H9 (cell line): ENCODE measurements at regions not wholly inside any gene's neighbourhood (a gene's known extent, or its start where the extent isn't known, plus 50 kb on each side); places are given as distances from the start of the nearest gene placed in this dataset.

ENCODE experiments used
- DNase-seq: peaks from one replicate; pipeline ENCODE4 v3.0.0-alpha.2; 2017
- H2AFZ ChIP-seq: one replicate; pipeline ENCODE4 v1.6.1; 2013; ENCODE audit warnings: mild to moderate bottlenecking, low read length, control low read depth, moderate library complexity
- H2AK5ac ChIP-seq: 2 replicates; pipeline ENCODE4 v1.6.1; 2013; ENCODE audit warnings: low read length, control low read depth, mixed read lengths; ENCODE audit not compliant: insufficient read length
- H2BK120ac ChIP-seq: one replicate; pipeline ENCODE4 v1.6.1; 2013; ENCODE audit warnings: low read depth, mild to moderate bottlenecking, low read length, control low read depth, inconsistent platforms; ENCODE audit not compliant: poor library complexity, severe bottlenecking
- H2BK12ac ChIP-seq: 2 replicates; pipeline ENCODE4 v1.6.1; 2013; ENCODE audit warnings: low read length, control low read depth, mixed read lengths, low read depth; ENCODE audit not compliant: insufficient read length
- H2BK15ac ChIP-seq: 2 replicates; pipeline ENCODE4 v1.6.1; 2013; ENCODE audit warnings: low read depth, low read length, control low read depth
- H2BK20ac ChIP-seq: one replicate; pipeline ENCODE4 v1.6.1; 2013; ENCODE audit warnings: low read depth, mild to moderate bottlenecking, low read length, control low read depth, inconsistent platforms; ENCODE audit not compliant: poor library complexity, severe bottlenecking
- H2BK5ac ChIP-seq: 2 replicates; pipeline ENCODE4 v1.6.1; 2013; ENCODE audit warnings: low read length, control low read depth, mixed read lengths; ENCODE audit not compliant: insufficient read length
- H3K14ac ChIP-seq: 2 replicates; pipeline ENCODE4 v1.6.1; 2013; ENCODE audit warnings: low read length, control low read depth; ENCODE audit not compliant: insufficient read depth
- H3K18ac ChIP-seq: 2 replicates; pipeline ENCODE4 v1.6.1; 2013; ENCODE audit warnings: low read depth, mild to moderate bottlenecking, mixed read lengths, low read length, control low read depth; ENCODE audit not compliant: insufficient read length
- H3K23ac ChIP-seq: 2 replicates; pipeline ENCODE4 v1.6.1; 2013; ENCODE audit warnings: low read length, control low read depth, mixed read lengths, low read depth; ENCODE audit not compliant: insufficient read length
- H3K23me2 ChIP-seq: 2 replicates; pipeline ENCODE4 v1.6.1; 2013; ENCODE audit warnings: low read depth, mild to moderate bottlenecking, mixed read lengths, low read length, control low read depth; ENCODE audit not compliant: insufficient read length, poor library complexity, severe bottlenecking
- H3K27ac ChIP-seq: 2 replicates; pipeline ENCODE4 v1.5.1; 2013; ENCODE audit warnings: low read length, control low read depth, mixed read lengths, low read depth; ENCODE audit not compliant: insufficient read length
- H3K27me3 ChIP-seq: 2 replicates; pipeline ENCODE4 v1.6.1; 2013; ENCODE audit warnings: low read length, control low read depth, inconsistent platforms; ENCODE audit not compliant: insufficient read depth
- H3K4ac ChIP-seq: 2 replicates; pipeline ENCODE4 v1.6.1; 2013; ENCODE audit warnings: low read depth, mild to moderate bottlenecking, control low read depth, inconsistent platforms, low read length, moderate library complexity
- H3K4me1 ChIP-seq: 2 replicates; pipeline ENCODE4 v1.6.1; 2013; ENCODE audit warnings: low read length, control low read depth, inconsistent platforms; ENCODE audit not compliant: insufficient read depth
- H3K4me2 ChIP-seq: 2 replicates; pipeline ENCODE4 v1.6.1; 2013; ENCODE audit warnings: low read length, control low read depth, mixed read lengths; ENCODE audit not compliant: insufficient read length, insufficient read depth
- H3K56ac ChIP-seq: 2 replicates; pipeline ENCODE4 v1.6.1; 2013; ENCODE audit warnings: low read depth, mild to moderate bottlenecking, mixed read lengths, low read length, control low read depth; ENCODE audit not compliant: insufficient read length
- H3K79me1 ChIP-seq: 2 replicates; pipeline ENCODE4 v1.6.1; 2013; ENCODE audit warnings: low read depth, mild to moderate bottlenecking, moderate library complexity, low read length, control low read depth, inconsistent platforms; ENCODE audit not compliant: insufficient read depth, poor library complexity, severe bottlenecking
- H3K79me2 ChIP-seq: 2 replicates; pipeline ENCODE4 v1.6.1; 2013; ENCODE audit warnings: low read length, control low read depth, inconsistent platforms; ENCODE audit not compliant: insufficient read depth
- H3K9ac ChIP-seq: 2 replicates; pipeline ENCODE4 v1.6.1; 2013; ENCODE audit warnings: low read length, control low read depth, mixed read lengths; ENCODE audit not compliant: insufficient read length; ENCODE audit errors: extremely low read depth
- H3K9me3 ChIP-seq: one replicate; pipeline ENCODE4 v1.6.1; 2013; ENCODE audit warnings: low read depth, low read length, inconsistent platforms; ENCODE audit not compliant: control insufficient read depth
- H3T11ph ChIP-seq: one replicate; pipeline ENCODE4 v1.6.1; 2013; ENCODE audit warnings: mild to moderate bottlenecking, low read length, control low read depth, inconsistent platforms
- H4K20me1 ChIP-seq: one replicate; pipeline ENCODE4 v1.6.1; 2013; ENCODE audit not compliant: control insufficient read depth, insufficient read length, insufficient read depth
- H4K5ac ChIP-seq: 2 replicates; pipeline ENCODE4 v1.6.1; 2013; ENCODE audit warnings: low read depth, mild to moderate bottlenecking, mixed read lengths, low read length, control low read depth; ENCODE audit not compliant: insufficient read length
- H4K8ac ChIP-seq: replicated peaks from 2 replicates; pipeline ENCODE4 v1.6.1; 2013; ENCODE audit warnings: low read length, control low read depth, mixed read lengths, low read depth; ENCODE audit not compliant: insufficient read length
- H4K91ac ChIP-seq: 2 replicates; pipeline ENCODE4 v1.6.1; 2013; ENCODE audit warnings: low read depth, mild to moderate bottlenecking, moderate library complexity, mixed read lengths, low read length, control low read depth; ENCODE audit not compliant: insufficient read length
- H3K27ac Mint-ChIP-seq, 3 experiments: 2 replicates in 2 of 3; 3 replicates in 1 of 3; pipeline ENCODE4 v1.8.0; 2020 to 2021; ENCODE audit warnings: mixed read lengths in 3 of 3, mild to moderate bottlenecking in 1 of 3, moderate library complexity in 1 of 3
- H3K27me3 Mint-ChIP-seq: 2 replicates; pipeline ENCODE4 v1.8.0; 2021; ENCODE audit warnings: low read depth, mild to moderate bottlenecking, moderate library complexity, mixed read lengths
- H3K36me3 Mint-ChIP-seq, 3 experiments: 2 replicates in 2 of 3; 3 replicates in 1 of 3; pipeline ENCODE4 v1.8.0; 2020 to 2021; ENCODE audit warnings: low read depth in 3 of 3, mixed read lengths in 3 of 3; ENCODE audit not compliant: insufficient read depth in 1 of 3
- H3K4me1 Mint-ChIP-seq, 2 experiments: 2 replicates each; pipeline ENCODE4 v1.8.0; 2020; ENCODE audit warnings: mixed read lengths in 2 of 2
- H3K4me3 Mint-ChIP-seq, 2 experiments: 2 replicates in 1 of 2; 3 replicates in 1 of 2; pipeline ENCODE4 v1.8.0; 2020 to 2021; ENCODE audit warnings: mild to moderate bottlenecking in 2 of 2, mixed read lengths in 2 of 2, moderate library complexity in 1 of 2
- H3K9me3 Mint-ChIP-seq, 2 experiments: 2 replicates in 1 of 2; 3 replicates in 1 of 2; pipeline ENCODE4 v1.8.0; 2020; ENCODE audit warnings: mild to moderate bottlenecking in 2 of 2, mixed read lengths in 2 of 2, moderate library complexity in 1 of 2
- WGBS: extraction: QIAGEN DNeasy Blood & Tissue Kit; methylation state at CpG from one replicate; pipeline ENCODE4 v1.1.7; 2013; ENCODE audit warnings: missing lambda C conversion rate, low lambda C conversion rate, mixed read lengths; ENCODE audit not compliant: insufficient read length; ENCODE audit errors: extremely low coverage; 5-methylcytosine and 5-hydroxymethylcytosine counted together
- TF ChIP-seq, protein P1 (sequence below): fragments of 200-600 bp; sonication (generic); conservative IDR thresholded peaks from 3 replicates; pipeline ENCODE4 v1.8.0; 2021; ENCODE audit warnings: antibody characterized with exemption, mild to moderate bottlenecking

DNA sequence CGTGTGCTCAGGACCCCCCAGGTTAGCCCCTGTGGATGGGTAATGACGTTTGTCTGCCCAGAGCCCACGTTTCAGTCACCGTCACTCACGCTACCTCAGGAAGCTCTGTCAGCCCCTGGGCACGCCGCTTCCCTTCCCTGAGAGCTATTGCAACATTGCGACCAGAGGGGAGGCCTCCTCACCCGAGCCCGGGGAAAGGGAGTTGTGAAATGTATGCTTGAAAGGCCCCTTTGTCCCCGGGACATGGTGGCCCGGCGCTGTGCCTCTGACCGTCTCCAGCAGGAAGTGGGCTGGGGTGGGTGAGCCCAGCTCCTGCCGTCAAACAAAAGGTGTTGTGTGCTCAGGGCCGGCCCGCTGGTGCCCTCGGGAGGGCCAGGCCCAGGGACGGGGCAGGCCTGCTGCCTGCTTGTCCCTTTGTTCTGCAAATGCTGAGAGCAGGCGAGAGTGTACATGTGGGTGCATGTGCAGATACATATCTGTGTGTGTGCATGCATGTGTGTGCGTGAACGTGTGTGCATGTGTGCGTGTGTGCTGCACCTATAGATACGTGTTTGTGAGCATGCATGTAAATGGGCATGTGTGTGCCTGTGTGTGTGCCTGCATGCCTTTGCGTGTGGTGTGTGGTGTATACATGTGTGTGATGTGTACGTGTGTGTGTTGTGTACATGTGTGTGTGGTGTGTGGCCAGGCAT lies 1125.0 kb downstream of the BRD1 start:
- Histone ChIP-seq H3K56ac (no peak overlapping the region), H2BK12ac (no peak overlapping the region), H3K4me1 (no peaks in the 10 kb centered on the region; the same call in 1 of the 2 replicates), H4K91ac (no peak overlapping the region), H3K9ac (no peak overlapping the region), H3K79me2 (no peaks in the 10 kb centered on the region), H3K27ac (no peak overlapping the region), H2AFZ (no peak overlapping the region), H3K9me3 (no peaks in the 10 kb centered on the region), H3K4ac (no peak overlapping the region), H3K79me1 (no peaks in the 10 kb centered on the region), H3K4me2 (no peak overlapping the region), H4K5ac (no peak overlapping the region), H2BK120ac (no peak overlapping the region), H4K20me1 (no peaks in the 10 kb centered on the region), H3K27me3 (no peaks in the 10 kb centered on the region), H3K14ac (0 out of 2 replicates have a peak overlapping the region, but pooled peaks have one; percentile 1), H2BK5ac (no peak overlapping the region), H2BK15ac (no peak overlapping the region), H2AK5ac (no peak overlapping the region), H3K23me2 (no peaks in the 10 kb centered on the region), H3K18ac (no peak overlapping the region), H3T11ph (no peak overlapping the region), H3K23ac (peak overlapping the region; percentile 3), H2BK20ac (no peak overlapping the region), H4K8ac (peak overlapping the region; percentile 33)
- no peak for DNase-seq
- Mint-ChIP-seq H3K27ac (peak overlapping the region in 2 of 3 experiments; percentile 27 to 75; a peak in 4 of 7 replicates), H3K27me3 (no peaks in the 10 kb centered on the region), H3K36me3 (no peaks in the 10 kb centered on the region; a peak in 1 of 7 replicates), H3K9me3 (no peaks in the 10 kb centered on the region), H3K4me3 (no peak overlapping the region), H3K4me1 (peaks cover 3 to 12% of the 10 kb centered on the region in 2 experiments; a peak in 2 of 4 replicates)
- TF ChIP-seq, protein P1, sequence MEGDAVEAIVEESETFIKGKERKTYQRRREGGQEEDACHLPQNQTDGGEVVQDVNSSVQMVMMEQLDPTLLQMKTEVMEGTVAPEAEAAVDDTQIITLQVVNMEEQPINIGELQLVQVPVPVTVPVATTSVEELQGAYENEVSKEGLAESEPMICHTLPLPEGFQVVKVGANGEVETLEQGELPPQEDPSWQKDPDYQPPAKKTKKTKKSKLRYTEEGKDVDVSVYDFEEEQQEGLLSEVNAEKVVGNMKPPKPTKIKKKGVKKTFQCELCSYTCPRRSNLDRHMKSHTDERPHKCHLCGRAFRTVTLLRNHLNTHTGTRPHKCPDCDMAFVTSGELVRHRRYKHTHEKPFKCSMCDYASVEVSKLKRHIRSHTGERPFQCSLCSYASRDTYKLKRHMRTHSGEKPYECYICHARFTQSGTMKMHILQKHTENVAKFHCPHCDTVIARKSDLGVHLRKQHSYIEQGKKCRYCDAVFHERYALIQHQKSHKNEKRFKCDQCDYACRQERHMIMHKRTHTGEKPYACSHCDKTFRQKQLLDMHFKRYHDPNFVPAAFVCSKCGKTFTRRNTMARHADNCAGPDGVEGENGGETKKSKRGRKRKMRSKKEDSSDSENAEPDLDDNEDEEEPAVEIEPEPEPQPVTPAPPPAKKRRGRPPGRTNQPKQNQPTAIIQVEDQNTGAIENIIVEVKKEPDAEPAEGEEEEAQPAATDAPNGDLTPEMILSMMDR = no peak
- WGBS = no CpG with 5 or more reads among the region's 26 CpGs
